ENCODE measurements at regions not wholly inside any gene's neighbourhood (a gene's known extent, or its start where the extent isn't known, plus 50 kb on each side); places are given as distances from the start of the nearest gene placed in this dataset.

DNA sequence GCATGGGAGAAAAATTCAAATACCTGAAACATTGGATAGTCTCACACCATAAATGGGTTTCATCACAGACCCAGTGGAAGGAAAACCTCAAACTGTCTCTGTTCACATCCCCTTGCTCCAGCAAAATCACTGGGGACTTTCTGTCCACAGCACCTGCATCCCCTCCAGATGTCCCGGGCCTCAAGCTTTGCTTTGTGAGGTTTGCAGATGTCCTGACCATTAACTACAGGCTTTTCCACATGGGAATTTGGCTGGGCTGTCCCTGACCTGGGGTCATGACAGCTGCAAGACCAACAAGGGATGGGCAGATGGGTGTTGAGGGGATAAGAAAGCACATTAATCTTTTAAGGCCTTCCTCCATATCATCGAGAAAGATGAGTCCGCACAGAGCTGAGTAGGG lies 427.9 kb downstream of the TXNL1 start:
- Histone ChIP-seq H3K4me3 (ENCODE audit: low read length) (no peak overlapping the region), H3K36me3 (ENCODE audit: control insufficient read depth, insufficient read depth, low read length) (no peaks in the 10 kb centered on the region), H3K4me1 (ENCODE audit: control insufficient read depth, insufficient read depth, low read length) (no peaks in the 10 kb centered on the region), H3K27ac (ENCODE audit: low read length) (no peak overlapping the region), H3K9me3 (ENCODE audit: control insufficient read depth, insufficient read depth, low read length) (no peaks in the 10 kb centered on the region), H3K27me3 (ENCODE audit: control insufficient read depth, insufficient read depth, low read length) (no peaks in the 10 kb centered on the region)
- DNase-seq (ENCODE audit: low read depth, low spot score) = no peak
- no CpG with 5 or more reads among the region's 3 CpGs for WGBS (ENCODE audit: insufficient coverage, insufficient read length)

- Histone ChIP-seq H3K4me3 (ENCODE audit: low read length) (no peak overlapping the region), H3K27me3 (ENCODE audit: control insufficient read depth, insufficient read depth, low read length) (no peaks in the 10 kb centered on the region), H3K27ac (ENCODE audit: low read length) (no peak overlapping the region), H3K4me1 (ENCODE audit: control insufficient read depth, insufficient read depth, low read length) (no peaks in the 10 kb centered on the region), H3K9me3 (ENCODE audit: control insufficient read depth, insufficient read depth, low read length) (peaks cover 1% of the 10 kb centered on the region; the same call in 1 of the 2 replicates), H3K36me3 (ENCODE audit: control insufficient read depth, insufficient read depth, low read length) (no peaks in the 10 kb centered on the region)
- DNase-seq (ENCODE audit: low read depth, low spot score) = no peak
- WGBS (ENCODE audit: insufficient coverage, insufficient read length) = no CpG with 5 or more reads among the region's 6 CpGs
Observed at GRCh38 chr18:56207989-56208388, 430.4 kb downstream of the TXNL1 start.

DNA sequence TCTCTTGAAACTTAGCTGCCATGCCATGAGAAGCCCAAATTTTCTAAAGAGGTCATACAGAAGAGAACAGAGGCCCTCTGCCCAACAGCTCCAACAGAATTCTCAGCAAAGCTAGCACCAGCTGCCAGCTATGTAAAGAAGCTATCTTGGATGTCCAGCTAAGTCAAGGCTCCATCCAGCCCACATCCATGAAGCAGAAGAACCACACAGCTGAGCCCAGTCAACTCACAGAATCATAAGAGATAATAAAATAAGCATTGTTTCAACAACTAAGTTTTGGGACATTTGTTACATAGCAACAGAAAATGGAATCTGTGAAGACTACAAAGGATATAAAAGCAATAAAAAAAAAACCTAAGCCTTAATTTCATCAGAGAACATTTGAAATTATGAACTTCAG lies 434.3 kb downstream of the TXNL1 start:
- Histone ChIP-seq H3K4me1 (ENCODE audit: control insufficient read depth, insufficient read depth, low read length) (no peaks in the 10 kb centered on the region), H3K9me3 (ENCODE audit: control insufficient read depth, insufficient read depth, low read length) (peaks cover 1% of the 10 kb centered on the region; the same call in 1 of the 2 replicates), H3K27me3 (ENCODE audit: control insufficient read depth, insufficient read depth, low read length) (no peaks in the 10 kb centered on the region), H3K4me3 (ENCODE audit: low read length) (no peak overlapping the region), H3K27ac (ENCODE audit: low read length) (no peak overlapping the region), H3K36me3 (ENCODE audit: control insufficient read depth, insufficient read depth, low read length) (no peaks in the 10 kb centered on the region)
- DNase-seq (ENCODE audit: low read depth, low spot score) = no peak

- Histone ChIP-seq H3K27me3 (ENCODE audit: control insufficient read depth, insufficient read depth, low read length) (no peaks in the 10 kb centered on the region), H3K36me3 (ENCODE audit: control insufficient read depth, insufficient read depth, low read length) (no peaks in the 10 kb centered on the region), H3K4me3 (ENCODE audit: low read length) (no peak overlapping the region), H3K27ac (ENCODE audit: low read length) (no peak overlapping the region), H3K9me3 (ENCODE audit: control insufficient read depth, insufficient read depth, low read length) (peaks cover 1% of the 10 kb centered on the region; the same call in 1 of the 2 replicates), H3K4me1 (ENCODE audit: control insufficient read depth, insufficient read depth, low read length) (no peaks in the 10 kb centered on the region)
- DNase-seq (ENCODE audit: low read depth, low spot score) = no peak
- WGBS (ENCODE audit: insufficient coverage, insufficient read length) = no CpG with 5 or more reads among the region's 3 CpGs
Observed at GRCh38 chr18:56202678-56203077, 435.7 kb downstream of the TXNL1 start.

GRCh38 chr18:56200381-56200911 lies 437.9 kb downstream of the TXNL1 start:
- Histone ChIP-seq H3K27ac (ENCODE audit: low read length) (no peak overlapping the region), H3K9me3 (ENCODE audit: control insufficient read depth, insufficient read depth, low read length) (peaks cover 1% of the 10 kb centered on the region; the same call in 1 of the 2 replicates), H3K27me3 (ENCODE audit: control insufficient read depth, insufficient read depth, low read length) (no peaks in the 10 kb centered on the region), H3K36me3 (ENCODE audit: control insufficient read depth, insufficient read depth, low read length) (no peaks in the 10 kb centered on the region), H3K4me3 (ENCODE audit: low read length) (no peak overlapping the region), H3K4me1 (ENCODE audit: control insufficient read depth, insufficient read depth, low read length) (no peaks in the 10 kb centered on the region)
- no peak for DNase-seq (ENCODE audit: low read depth, low spot score)
- no CpG with 5 or more reads among the region's 1 CpG for WGBS (ENCODE audit: insufficient coverage, insufficient read length)

DNA sequence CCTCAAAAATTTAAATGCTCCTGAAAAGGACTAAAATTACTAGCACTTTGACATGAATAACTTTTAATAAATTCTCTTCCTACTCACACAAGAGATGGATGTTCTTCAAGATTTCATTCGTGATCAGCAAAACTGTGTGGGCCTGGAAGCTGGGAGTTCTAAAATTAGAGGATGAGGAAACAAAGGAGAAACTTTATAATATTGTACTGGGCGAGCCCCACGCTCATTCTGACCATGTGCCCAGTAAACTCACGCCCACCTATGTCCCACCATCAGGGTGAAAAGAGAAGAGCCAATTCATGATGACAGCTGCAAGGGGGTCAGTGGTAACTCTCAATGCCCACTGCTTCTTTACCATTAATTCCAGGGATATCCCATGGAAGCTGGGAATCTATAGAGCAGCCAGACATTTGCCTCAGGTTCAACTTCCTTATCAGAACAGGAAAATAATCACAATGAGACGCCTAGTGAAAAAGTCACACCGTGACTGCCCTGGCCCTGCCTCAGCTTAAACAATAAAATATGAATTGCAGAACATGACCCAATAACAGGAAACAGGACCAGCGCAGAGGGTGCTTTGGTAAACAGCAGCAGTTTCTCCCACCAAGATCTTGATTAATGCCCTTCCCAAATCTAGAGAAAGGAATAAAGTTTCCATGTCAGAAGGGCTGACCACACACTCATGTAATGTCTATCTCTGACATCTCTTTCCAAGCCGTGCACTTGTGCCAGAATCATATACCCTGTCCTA lies 438.6 kb downstream of the TXNL1 start:
- DNase-seq (ENCODE audit: low read depth, low spot score) = no peak
- no CpG with 5 or more reads among the region's 8 CpGs for WGBS (ENCODE audit: insufficient coverage, insufficient read length)
- H3K4me3 ChIP-seq (ENCODE audit: low read length) = no peak overlapping the region
- H3K4me1 ChIP-seq (ENCODE audit: control insufficient read depth, insufficient read depth, low read length) = no peaks in the 10 kb centered on the region
- H3K9me3 ChIP-seq (ENCODE audit: control insufficient read depth, insufficient read depth, low read length) = peaks cover 1% of the 10 kb centered on the region; the same call in 1 of the 2 replicates
- no peak overlapping the region for H3K27ac ChIP-seq (ENCODE audit: low read length)
- no peaks in the 10 kb centered on the region for H3K36me3 ChIP-seq (ENCODE audit: control insufficient read depth, insufficient read depth, low read length)
- H3K27me3 ChIP-seq (ENCODE audit: control insufficient read depth, insufficient read depth, low read length) = no peaks in the 10 kb centered on the region

DNA sequence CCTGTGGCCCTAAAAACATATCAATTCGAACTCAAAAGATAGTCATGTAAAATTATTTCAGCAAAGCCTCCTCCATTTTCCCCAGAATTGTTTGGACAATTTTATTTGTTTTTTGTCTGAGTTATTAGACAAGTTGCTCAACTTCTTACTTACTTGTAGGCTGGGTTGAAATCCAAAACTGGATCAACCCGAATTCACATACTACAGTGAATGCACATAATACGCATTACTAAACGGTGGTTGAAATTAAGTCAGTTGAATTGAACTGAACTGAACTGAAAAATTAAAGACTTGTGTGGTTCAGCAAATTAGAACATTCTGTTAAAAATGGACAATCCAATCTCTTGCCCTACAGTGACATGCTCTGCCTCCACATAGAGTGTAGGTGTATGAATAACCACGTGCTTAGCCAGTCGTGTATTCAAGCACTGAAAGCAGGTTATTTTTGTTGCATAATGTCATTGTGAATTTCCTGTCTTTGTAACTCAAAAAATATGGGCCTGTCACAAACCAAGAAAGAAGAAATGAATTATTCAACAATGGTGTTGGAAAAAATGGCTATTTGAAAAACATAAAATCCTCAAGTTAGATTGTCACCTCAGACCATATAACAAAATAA lies 441.0 kb downstream of the TXNL1 start:
- H3K9me3 ChIP-seq (ENCODE audit: control insufficient read depth, insufficient read depth, low read length) = no peaks in the 10 kb centered on the region
- DNase-seq (ENCODE audit: low read depth, low spot score) = no peak
- no peak overlapping the region for H3K27ac ChIP-seq (ENCODE audit: low read length)
- WGBS (ENCODE audit: insufficient coverage, insufficient read length) = no CpG with 5 or more reads among the region's 6 CpGs
- H3K4me3 ChIP-seq (ENCODE audit: low read length) = no peak overlapping the region
- no peaks in the 10 kb centered on the region for H3K36me3 ChIP-seq (ENCODE audit: control insufficient read depth, insufficient read depth, low read length)
- no peaks in the 10 kb centered on the region for H3K4me1 ChIP-seq (ENCODE audit: control insufficient read depth, insufficient read depth, low read length)
- H3K27me3 ChIP-seq (ENCODE audit: control insufficient read depth, insufficient read depth, low read length) = no peaks in the 10 kb centered on the region

- Histone ChIP-seq H3K27me3 (ENCODE audit: control insufficient read depth, insufficient read depth, low read length) (no peaks in the 10 kb centered on the region), H3K27ac (ENCODE audit: low read length) (no peak overlapping the region), H3K4me1 (ENCODE audit: control insufficient read depth, insufficient read depth, low read length) (no peaks in the 10 kb centered on the region), H3K9me3 (ENCODE audit: control insufficient read depth, insufficient read depth, low read length) (no peaks in the 10 kb centered on the region), H3K4me3 (ENCODE audit: low read length) (no peak overlapping the region), H3K36me3 (ENCODE audit: control insufficient read depth, insufficient read depth, low read length) (no peaks in the 10 kb centered on the region)
- no peak for DNase-seq (ENCODE audit: low read depth, low spot score)
- WGBS (ENCODE audit: insufficient coverage, insufficient read length) = no CpG with 5 or more reads among the region's 1 CpG
Observed at GRCh38 chr18:56196495-56197225, 441.7 kb downstream of the TXNL1 start.

DNA sequence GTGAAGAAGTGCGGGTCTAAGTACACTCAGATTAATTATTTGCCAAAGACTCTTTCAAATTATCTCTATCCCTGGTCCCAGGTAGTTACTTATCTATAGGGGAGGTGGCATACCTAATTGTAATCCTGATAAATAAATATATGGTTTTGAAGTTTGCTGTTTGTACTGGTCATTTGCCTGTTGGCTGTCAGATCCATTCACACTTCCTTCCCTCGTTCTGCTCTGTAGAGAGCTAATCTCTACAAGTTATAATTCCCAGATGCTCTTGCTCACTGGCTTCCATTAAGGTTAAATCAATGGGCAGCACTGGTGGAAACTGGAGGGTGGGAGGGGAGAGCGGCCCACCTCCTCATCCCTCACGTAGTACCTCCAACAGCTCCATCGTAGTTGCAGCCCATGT lies 447.1 kb downstream of the TXNL1 start:
- Histone ChIP-seq H3K4me1 (ENCODE audit: control insufficient read depth, insufficient read depth, low read length) (no peaks in the 10 kb centered on the region), H3K27me3 (ENCODE audit: control insufficient read depth, insufficient read depth, low read length) (no peaks in the 10 kb centered on the region), H3K4me3 (ENCODE audit: low read length) (no peak overlapping the region), H3K36me3 (ENCODE audit: control insufficient read depth, insufficient read depth, low read length) (no peaks in the 10 kb centered on the region), H3K9me3 (ENCODE audit: control insufficient read depth, insufficient read depth, low read length) (no peaks in the 10 kb centered on the region), H3K27ac (ENCODE audit: low read length) (no peak overlapping the region)
- no CpG with 5 or more reads among the region's 5 CpGs for WGBS (ENCODE audit: insufficient coverage, insufficient read length)
- DNase-seq (ENCODE audit: low read depth, low spot score) = no peak

DNA sequence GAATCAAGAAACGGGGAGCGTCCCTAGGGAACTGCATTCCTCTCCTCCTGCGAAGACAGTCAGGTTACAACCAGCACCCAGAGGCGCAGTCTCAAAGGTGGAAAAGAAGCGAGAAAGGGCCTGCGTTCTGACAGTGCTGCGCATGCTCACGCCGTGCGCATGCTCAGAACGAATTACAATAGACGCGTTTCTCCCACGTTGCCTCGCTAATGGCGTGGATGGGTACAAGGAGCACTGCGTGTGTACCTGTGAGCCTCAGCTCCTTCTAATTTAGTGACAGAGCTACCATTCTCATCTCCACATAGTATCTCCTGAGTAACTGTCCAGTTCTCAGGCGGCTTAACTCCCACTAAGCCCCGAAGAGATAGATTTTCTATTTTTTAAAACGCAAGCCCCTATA lies 448.8 kb downstream of the TXNL1 start:
- Histone ChIP-seq H3K4me3 (ENCODE audit: low read length) (no peak overlapping the region), H3K36me3 (ENCODE audit: control insufficient read depth, insufficient read depth, low read length) (no peaks in the 10 kb centered on the region)

More for the DNA sequence above, 448.8 kb downstream of the TXNL1 start:
- no peaks in the 10 kb centered on the region for H3K27me3 ChIP-seq (ENCODE audit: control insufficient read depth, insufficient read depth, low read length)
- H3K27ac ChIP-seq (ENCODE audit: low read length) = no peak overlapping the region
- no peak for DNase-seq (ENCODE audit: low read depth, low spot score)
- H3K9me3 ChIP-seq (ENCODE audit: control insufficient read depth, insufficient read depth, low read length) = no peaks in the 10 kb centered on the region
- WGBS (ENCODE audit: insufficient coverage, insufficient read length) = no CpG with 5 or more reads among the region's 20 CpGs
- no peaks in the 10 kb centered on the region for H3K4me1 ChIP-seq (ENCODE audit: control insufficient read depth, insufficient read depth, low read length)
